ENCODE measurements at regions not wholly inside any gene's neighbourhood (a gene's known extent, or its start where the extent isn't known, plus 50 kb on each side); places are given as distances from the start of the nearest gene placed in this dataset.

DNA sequence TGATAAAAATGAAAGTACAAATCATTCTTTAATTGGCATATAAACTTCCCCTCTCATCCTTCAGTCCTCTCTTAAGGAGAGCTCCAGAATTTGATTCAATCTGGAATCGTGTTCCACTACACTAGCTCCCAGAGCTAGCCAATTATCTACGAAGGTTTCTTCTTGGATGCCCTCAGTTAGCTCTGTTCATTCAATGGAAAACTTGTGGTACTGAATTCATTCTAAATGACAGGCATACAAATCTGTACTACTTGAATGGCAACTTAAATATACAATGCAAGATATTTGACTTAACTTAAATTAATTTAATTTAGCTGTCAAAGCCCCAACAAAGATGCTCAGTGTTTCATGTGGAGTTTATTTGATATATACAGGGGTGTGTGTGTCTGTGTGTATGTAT lies 1474.2 kb upstream of the CELF4 start:
- TF ChIP-seq FOXP2 (optimal IDR thresholded peaks at IDR 0.05; ENCODE audit: borderline replicate concordance, extremely low read depth, extremely low read length, insufficient read depth), result no peak

DNA sequence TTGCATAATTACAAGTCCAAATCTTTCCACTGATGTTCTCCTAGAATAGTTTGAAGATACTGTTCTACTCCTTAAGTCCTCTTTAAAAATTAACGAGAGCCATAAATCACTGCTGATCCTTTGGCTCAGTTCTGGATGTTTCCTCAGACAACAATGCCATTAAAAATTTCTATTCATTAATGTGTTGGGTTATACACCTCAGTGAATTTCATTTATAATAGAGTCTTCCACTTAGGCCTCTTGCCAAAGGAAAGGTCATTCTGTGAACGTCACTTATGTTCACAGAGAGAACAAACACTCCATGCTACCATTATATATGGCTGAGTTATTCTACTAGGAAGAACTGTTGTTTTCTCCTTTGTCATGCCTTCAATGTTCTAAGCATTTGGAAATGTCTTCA lies 1472.3 kb upstream of the CELF4 start:
- TF ChIP-seq TAF1 (IDR thresholded peaks at IDR 0.05; ENCODE audit: borderline replicate concordance, insufficient read depth, low read length) (no peak), FOXP2 (optimal IDR thresholded peaks at IDR 0.05; ENCODE audit: borderline replicate concordance, extremely low read depth, extremely low read length, insufficient read depth) (no peak), SIN3A (IDR thresholded peaks at IDR 0.05; ENCODE audit: borderline replicate concordance, insufficient read depth, low read length) (no peak), POLR2AphosphoS5 (IDR thresholded peaks at IDR 0.05; ENCODE audit: low read depth, low read length) (no peak)
- TF ChIP-seq, protein P1, sequence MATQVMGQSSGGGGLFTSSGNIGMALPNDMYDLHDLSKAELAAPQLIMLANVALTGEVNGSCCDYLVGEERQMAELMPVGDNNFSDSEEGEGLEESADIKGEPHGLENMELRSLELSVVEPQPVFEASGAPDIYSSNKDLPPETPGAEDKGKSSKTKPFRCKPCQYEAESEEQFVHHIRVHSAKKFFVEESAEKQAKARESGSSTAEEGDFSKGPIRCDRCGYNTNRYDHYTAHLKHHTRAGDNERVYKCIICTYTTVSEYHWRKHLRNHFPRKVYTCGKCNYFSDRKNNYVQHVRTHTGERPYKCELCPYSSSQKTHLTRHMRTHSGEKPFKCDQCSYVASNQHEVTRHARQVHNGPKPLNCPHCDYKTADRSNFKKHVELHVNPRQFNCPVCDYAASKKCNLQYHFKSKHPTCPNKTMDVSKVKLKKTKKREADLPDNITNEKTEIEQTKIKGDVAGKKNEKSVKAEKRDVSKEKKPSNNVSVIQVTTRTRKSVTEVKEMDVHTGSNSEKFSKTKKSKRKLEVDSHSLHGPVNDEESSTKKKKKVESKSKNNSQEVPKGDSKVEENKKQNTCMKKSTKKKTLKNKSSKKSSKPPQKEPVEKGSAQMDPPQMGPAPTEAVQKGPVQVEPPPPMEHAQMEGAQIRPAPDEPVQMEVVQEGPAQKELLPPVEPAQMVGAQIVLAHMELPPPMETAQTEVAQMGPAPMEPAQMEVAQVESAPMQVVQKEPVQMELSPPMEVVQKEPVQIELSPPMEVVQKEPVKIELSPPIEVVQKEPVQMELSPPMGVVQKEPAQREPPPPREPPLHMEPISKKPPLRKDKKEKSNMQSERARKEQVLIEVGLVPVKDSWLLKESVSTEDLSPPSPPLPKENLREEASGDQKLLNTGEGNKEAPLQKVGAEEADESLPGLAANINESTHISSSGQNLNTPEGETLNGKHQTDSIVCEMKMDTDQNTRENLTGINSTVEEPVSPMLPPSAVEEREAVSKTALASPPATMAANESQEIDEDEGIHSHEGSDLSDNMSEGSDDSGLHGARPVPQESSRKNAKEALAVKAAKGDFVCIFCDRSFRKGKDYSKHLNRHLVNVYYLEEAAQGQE (IDR thresholded peaks at IDR 0.05; ENCODE audit: insufficient read depth in 1 of 2, low read depth in 2 of 2, low read length in 2 of 2), result no peak

DNA sequence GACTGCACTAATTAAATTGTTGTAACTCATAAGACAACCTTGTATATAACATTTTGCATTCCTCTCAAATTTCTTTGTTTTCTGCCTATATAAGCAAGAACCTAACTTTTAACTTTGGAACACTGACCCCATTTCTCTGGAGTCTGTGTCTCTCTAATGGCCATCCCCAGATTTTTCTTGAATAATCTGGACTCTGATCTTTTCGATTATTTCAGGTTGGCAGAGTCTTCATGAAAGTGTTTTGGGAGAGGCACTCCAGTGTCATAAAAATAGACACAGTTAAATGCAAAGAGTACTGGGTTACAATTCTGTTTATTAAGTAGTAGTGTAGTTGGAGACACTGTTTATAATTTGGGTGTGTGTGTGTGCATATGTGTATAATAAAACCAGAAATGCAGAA lies 1467.7 kb upstream of the CELF4 start:
- TF ChIP-seq, protein P1 (IDR thresholded peaks at IDR 0.05; ENCODE audit: insufficient read depth in 1 of 2, low read depth in 2 of 2, low read length in 2 of 2), result no peak
- TF ChIP-seq SIN3A (IDR thresholded peaks at IDR 0.05; ENCODE audit: borderline replicate concordance, insufficient read depth, low read length), result no peak
- TF ChIP-seq TAF1 (IDR thresholded peaks at IDR 0.05; ENCODE audit: borderline replicate concordance, insufficient read depth, low read length), result no peak
- no peak for TF ChIP-seq POLR2AphosphoS5 (IDR thresholded peaks at IDR 0.05; ENCODE audit: low read depth, low read length)
- no peak for TF ChIP-seq FOXP2 (optimal IDR thresholded peaks at IDR 0.05; ENCODE audit: borderline replicate concordance, extremely low read depth, extremely low read length, insufficient read depth)

DNA sequence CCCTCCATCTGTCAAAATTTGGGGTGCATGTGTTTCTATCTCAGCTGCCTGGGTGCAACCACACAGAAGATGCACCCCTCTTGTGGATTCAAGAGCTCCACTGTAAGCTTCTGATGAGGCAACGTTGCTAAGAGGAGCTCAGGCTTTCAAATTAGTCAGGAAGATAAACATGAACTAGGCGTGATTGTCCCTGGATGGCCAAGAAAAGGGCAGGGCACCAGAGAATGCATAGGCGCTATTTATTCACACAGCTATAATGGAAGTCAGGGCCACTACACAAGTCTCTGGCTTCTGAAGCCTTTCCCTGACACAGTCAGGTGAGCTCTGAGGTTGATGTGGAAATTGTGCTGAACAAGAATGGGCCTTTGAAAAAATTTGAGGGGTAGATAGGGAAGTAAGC lies 1466.0 kb upstream of the CELF4 start:
- TF ChIP-seq, protein P1 (IDR thresholded peaks at IDR 0.05; ENCODE audit: insufficient read depth in 1 of 2, low read depth in 2 of 2, low read length in 2 of 2), result no peak
- TF ChIP-seq TAF1 (IDR thresholded peaks at IDR 0.05; ENCODE audit: borderline replicate concordance, insufficient read depth, low read length) (no peak), FOXP2 (optimal IDR thresholded peaks at IDR 0.05; ENCODE audit: borderline replicate concordance, extremely low read depth, extremely low read length, insufficient read depth) (no peak), SIN3A (IDR thresholded peaks at IDR 0.05; ENCODE audit: borderline replicate concordance, insufficient read depth, low read length) (no peak), POLR2AphosphoS5 (IDR thresholded peaks at IDR 0.05; ENCODE audit: low read depth, low read length) (no peak)

DNA sequence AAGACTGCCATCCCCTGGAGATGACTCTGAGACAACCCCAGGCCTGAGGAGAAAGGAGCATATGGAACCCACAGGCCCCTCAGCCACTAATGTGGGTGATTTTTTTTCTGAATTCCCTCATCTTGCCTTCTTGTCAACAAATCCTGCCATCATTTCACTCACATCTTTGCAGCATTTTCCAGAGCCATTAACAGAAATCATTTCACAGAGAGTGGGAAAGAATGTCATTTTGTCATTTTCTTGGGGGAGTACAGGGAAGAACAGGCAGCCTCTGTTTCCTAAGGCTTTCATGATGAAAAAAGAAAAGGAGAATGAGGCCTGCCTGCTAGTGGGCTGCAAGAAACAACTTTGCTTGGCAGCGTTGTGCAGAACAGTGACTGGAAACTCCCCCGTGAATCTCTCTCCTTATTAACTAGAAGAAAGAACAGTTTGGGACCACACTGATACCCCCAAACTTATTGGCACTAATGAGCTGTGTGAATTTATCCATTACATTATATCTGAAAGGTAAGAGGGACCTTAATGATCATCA lies 1464.6 kb upstream of the CELF4 start:
- TF ChIP-seq SIN3A (IDR thresholded peaks at IDR 0.05; ENCODE audit: borderline replicate concordance, insufficient read depth, low read length) (no peak), POLR2AphosphoS5 (IDR thresholded peaks at IDR 0.05; ENCODE audit: low read depth, low read length) (no peak), FOXP2 (optimal IDR thresholded peaks at IDR 0.05; ENCODE audit: borderline replicate concordance, extremely low read depth, extremely low read length, insufficient read depth) (no peak), TAF1 (IDR thresholded peaks at IDR 0.05; ENCODE audit: borderline replicate concordance, insufficient read depth, low read length) (no peak)
- TF ChIP-seq, protein P1 (IDR thresholded peaks at IDR 0.05; ENCODE audit: insufficient read depth in 1 of 2, low read depth in 2 of 2, low read length in 2 of 2), result no peak

Measured in PFSK-1 (cell line).